PC-3 (cell line): ENCODE measurements at regions not wholly inside any gene's neighbourhood (a gene's known extent, or its start where the extent isn't known, plus 50 kb on each side); places are given as distances from the start of the nearest gene placed in this dataset.

Experiments used
- ATAC-seq: fragments of 200-7000 bp; cut with Tn5 transposase; 2 replicates; pipeline ENCODE4 v1.9.1; 2020; ENCODE audit warnings: mild to moderate bottlenecking, moderate library complexity
- BruUV-seq: library from RNA; stranded (reverse); fragments of 400-500 nt; replicated peaks from 2 replicates; lab custom pipeline; 2021; lab: Mats Ljungman, UMichigan
- CTCF ChIA-PET: fragments of 300-600 bp; sonication (Branson Sonifier 250); formaldehyde crosslinking; loops from one replicate; lab custom pipeline; 2022; ENCODE audit warnings: antibody characterized with exemption; lab: Charles Lee
- POLR2A ChIA-PET: fragments of 300-600 bp; sonication (Branson Sonifier 250); formaldehyde crosslinking; loops from one replicate; lab custom pipeline; 2022; ENCODE audit warnings: antibody characterized with exemption; ENCODE audit not compliant: unreplicated experiment; lab: Charles Lee
- DNase-seq: peaks from one replicate; pipeline ENCODE4 v3.0.0-alpha.2; 2015
- H2AFZ ChIP-seq: fragments of 300-600 bp; sonication (generic); 2 replicates; pipeline ENCODE4 v1.6.0; 2016; ENCODE audit warnings: antibody characterized with exemption, low read length
- H3F3A ChIP-seq: fragments of 300-600 bp; sonication (generic); one replicate; pipeline ENCODE4 v1.6.0; 2017; ENCODE audit warnings: antibody characterized with exemption, low read length, control low read depth, mild to moderate bottlenecking; ENCODE audit not compliant: unreplicated experiment
- H3K27ac ChIP-seq: fragments of 300-600 bp; sonication (generic); 2 replicates; pipeline ENCODE4 v1.5.1; 2016; ENCODE audit warnings: mild to moderate bottlenecking, low read length
- H3K27me3 ChIP-seq: fragments of 300-600 bp; sonication (generic); 2 replicates; pipeline ENCODE4 v1.6.1; 2016; ENCODE audit warnings: low read length, mixed read lengths
- H3K36me3 ChIP-seq: fragments of 300-600 bp; sonication (generic); 2 replicates; pipeline ENCODE4 v1.6.1; 2016; ENCODE audit warnings: low read depth, mixed run types, low read length, mixed read lengths
- H3K4me1 ChIP-seq: fragments of 300-600 bp; sonication (generic); 2 replicates; pipeline ENCODE4 v1.5.1; 2016; ENCODE audit warnings: low read length; ENCODE audit not compliant: insufficient read depth
- H3K4me2 ChIP-seq: fragments of 300-600 bp; sonication (generic); 2 replicates; pipeline ENCODE4 v1.6.0; 2016; ENCODE audit warnings: low read length
- H3K4me3 ChIP-seq: fragments of 300-600 bp; sonication (generic); 2 replicates; pipeline ENCODE4 v1.5.1; 2016; ENCODE audit warnings: mild to moderate bottlenecking, low read length, mixed read lengths
- H3K79me2 ChIP-seq: fragments of 300-600 bp; sonication (generic); 2 replicates; pipeline ENCODE4 v1.6.1; 2017; ENCODE audit warnings: low read length, mixed read lengths
- H3K9ac ChIP-seq: fragments of 300-600 bp; sonication (generic); 2 replicates; pipeline ENCODE4 v1.6.0; 2016; ENCODE audit warnings: mild to moderate bottlenecking, low read length
- H3K9me2 ChIP-seq: fragments of 300-600 bp; sonication (generic); replicated peaks from 2 replicates; pipeline ENCODE4 v1.6.1; 2016; ENCODE audit warnings: mixed run types, low read length, mixed read lengths
- H3K9me3 ChIP-seq: fragments of 300-600 bp; sonication (generic); 2 replicates; pipeline ENCODE4 v1.6.1; 2016; ENCODE audit warnings: low read length, mixed read lengths
- H4K20me1 ChIP-seq: fragments of 300-600 bp; sonication (generic); 2 replicates; pipeline ENCODE4 v1.6.1; 2016; ENCODE audit warnings: low read length, mixed read lengths
- EZH2 ChIP-seq: fragments of 300-600 bp; sonication (generic); IDR thresholded peaks from one replicate; pipeline ENCODE4 v1.6.1; 2017; ENCODE audit warnings: antibody characterized with exemption, mild to moderate bottlenecking, low read length; ENCODE audit not compliant: unreplicated experiment
- EZH2phosphoT487 ChIP-seq: fragments of 300-600 bp; sonication (generic); IDR thresholded peaks from 2 replicates; pipeline ENCODE4 v1.6.1; 2018; ENCODE audit warnings: mild to moderate bottlenecking, antibody characterized with exemption, low read length, borderline replicate concordance
- intact Hi-C: fragments of 100-400 bp; cut with micrococcal nuclease; formaldehyde crosslinking; loops from 2 replicates; pipeline ENCODE4 v1.9.0; 2023
- TF ChIP-seq, protein P1 (sequence below): fragments of 300-600 bp; sonication (generic); conservative IDR thresholded peaks from 2 replicates; pipeline ENCODE4 v1.5.1; 2017; ENCODE audit warnings: antibody characterized with exemption, low read depth, mild to moderate bottlenecking, low read length

DNA sequence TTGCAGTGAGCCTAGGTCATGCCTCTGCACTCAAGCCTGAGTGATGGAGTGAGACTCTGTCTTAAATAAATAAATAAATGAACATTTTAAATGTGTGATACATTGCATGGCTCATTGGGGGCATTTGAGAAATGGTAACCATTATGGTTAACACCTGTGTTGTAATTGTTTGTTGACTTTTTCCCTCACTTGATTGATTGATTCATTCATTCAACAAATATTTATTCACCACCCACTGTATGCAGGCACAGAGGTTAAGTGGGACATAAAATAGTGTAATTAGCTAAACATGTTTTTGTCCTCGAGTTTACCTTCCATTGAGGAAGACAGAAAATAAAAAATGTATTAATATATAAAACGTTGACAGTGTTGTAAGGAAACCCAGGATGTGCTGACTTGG is 127.1 kb upstream of the ANKRD28 start:
- no peaks in the 10 kb centered on the region for H3K36me3 ChIP-seq
- H3K4me2 ChIP-seq: no peak overlapping the region
- H3K9me3 ChIP-seq: no peaks in the 10 kb centered on the region
- ATAC-seq (no peak), DNase-seq (no peak)
- H3K27ac ChIP-seq: no peak overlapping the region
- no peaks in the 10 kb centered on the region for H3K79me2 ChIP-seq
- no peak for TF ChIP-seq EZH2phosphoT487
- no peak for TF ChIP-seq EZH2
- TF ChIP-seq, protein P1, sequence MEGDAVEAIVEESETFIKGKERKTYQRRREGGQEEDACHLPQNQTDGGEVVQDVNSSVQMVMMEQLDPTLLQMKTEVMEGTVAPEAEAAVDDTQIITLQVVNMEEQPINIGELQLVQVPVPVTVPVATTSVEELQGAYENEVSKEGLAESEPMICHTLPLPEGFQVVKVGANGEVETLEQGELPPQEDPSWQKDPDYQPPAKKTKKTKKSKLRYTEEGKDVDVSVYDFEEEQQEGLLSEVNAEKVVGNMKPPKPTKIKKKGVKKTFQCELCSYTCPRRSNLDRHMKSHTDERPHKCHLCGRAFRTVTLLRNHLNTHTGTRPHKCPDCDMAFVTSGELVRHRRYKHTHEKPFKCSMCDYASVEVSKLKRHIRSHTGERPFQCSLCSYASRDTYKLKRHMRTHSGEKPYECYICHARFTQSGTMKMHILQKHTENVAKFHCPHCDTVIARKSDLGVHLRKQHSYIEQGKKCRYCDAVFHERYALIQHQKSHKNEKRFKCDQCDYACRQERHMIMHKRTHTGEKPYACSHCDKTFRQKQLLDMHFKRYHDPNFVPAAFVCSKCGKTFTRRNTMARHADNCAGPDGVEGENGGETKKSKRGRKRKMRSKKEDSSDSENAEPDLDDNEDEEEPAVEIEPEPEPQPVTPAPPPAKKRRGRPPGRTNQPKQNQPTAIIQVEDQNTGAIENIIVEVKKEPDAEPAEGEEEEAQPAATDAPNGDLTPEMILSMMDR: no peak
- no peaks in the 10 kb centered on the region for H3K4me1 ChIP-seq
- CTCF ChIA-PET: no interaction called here
- no peak overlapping the region for H3K4me3 ChIP-seq
- no peaks in the 10 kb centered on the region for H3K27me3 ChIP-seq
- no peak overlapping the region for H2AFZ ChIP-seq
- intact Hi-C loops: no loop called here
- no peak overlapping the region for H3K9ac ChIP-seq
- no peaks in the 10 kb centered on the region for H3K9me2 ChIP-seq
- POLR2A ChIA-PET: no interaction called here
- H4K20me1 ChIP-seq: no peaks in the 10 kb centered on the region
- BruUV-seq: no TSS peak
- H3F3A ChIP-seq: no peaks in the 10 kb centered on the region

DNA sequence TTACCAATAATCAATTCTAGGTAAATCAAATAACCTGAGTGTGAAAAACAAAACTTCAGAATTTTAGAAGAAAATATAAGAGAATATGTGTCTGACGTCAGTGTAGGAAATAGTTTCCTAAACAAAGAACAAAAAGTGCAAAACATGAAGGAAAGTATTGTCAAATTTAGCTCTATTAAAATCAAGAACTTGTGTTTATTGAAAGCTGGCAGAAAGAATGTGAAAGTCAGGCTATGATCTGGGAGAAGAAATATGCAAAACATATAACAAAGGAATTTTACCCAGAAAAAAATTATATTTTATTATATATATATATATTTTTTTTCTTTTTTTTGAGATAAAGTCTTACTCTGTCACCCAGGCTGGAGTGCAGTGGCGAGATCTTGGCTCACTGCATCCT is 129.1 kb upstream of the ANKRD28 start:
- Histone ChIP-seq H3K79me2 (no peaks in the 10 kb centered on the region), H4K20me1 (no peaks in the 10 kb centered on the region), H3K4me2 (no peak overlapping the region), H3K9me3 (no peaks in the 10 kb centered on the region), H3K9me2 (no peaks in the 10 kb centered on the region), H3K9ac (no peak overlapping the region), H3K27ac (no peak overlapping the region), H3F3A (no peaks in the 10 kb centered on the region), H2AFZ (no peak overlapping the region), H3K4me1 (no peaks in the 10 kb centered on the region), H3K4me3 (no peak overlapping the region), H3K36me3 (no peaks in the 10 kb centered on the region), H3K27me3 (no peaks in the 10 kb centered on the region)
- TF ChIP-seq, protein P1: no peak
- TF ChIP-seq EZH2phosphoT487 (no peak), EZH2 (no peak)
- CTCF ChIA-PET: no interaction called here
- DNase-seq: no peak
- intact Hi-C loops: no loop called here
- POLR2A ChIA-PET: no interaction called here
- ATAC-seq: no peak
- no TSS peak for BruUV-seq

DNA sequence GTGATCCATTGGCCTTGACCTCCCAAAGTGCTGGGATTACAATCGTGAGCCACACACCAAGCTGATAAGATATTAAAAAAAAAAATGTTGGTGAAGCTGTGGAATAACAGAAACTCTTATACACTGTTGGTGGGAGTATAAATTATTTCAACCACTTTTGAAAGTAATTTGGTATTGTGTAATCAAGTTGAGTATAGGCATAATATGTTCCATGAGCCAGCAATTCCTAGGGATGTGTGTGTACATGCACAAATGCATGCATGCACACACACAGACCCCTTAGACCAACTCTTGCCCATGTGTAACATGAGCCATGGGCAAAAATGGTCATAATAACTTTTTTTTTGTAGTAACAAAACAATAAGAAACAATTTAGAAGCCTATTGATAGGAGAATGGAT is 130.2 kb upstream of the ANKRD28 start:
- no peak for TF ChIP-seq EZH2phosphoT487
- TF ChIP-seq, protein P1: no peak
- TF ChIP-seq EZH2: no peak
- Histone ChIP-seq H3K9me3 (no peaks in the 10 kb centered on the region), H3K79me2 (no peaks in the 10 kb centered on the region), H3K4me3 (no peak overlapping the region), H4K20me1 (no peaks in the 10 kb centered on the region), H3F3A (no peaks in the 10 kb centered on the region), H3K9me2 (no peaks in the 10 kb centered on the region), H3K4me1 (no peaks in the 10 kb centered on the region), H3K4me2 (no peak overlapping the region), H3K27ac (no peak overlapping the region), H3K9ac (no peak overlapping the region), H3K36me3 (no peaks in the 10 kb centered on the region), H3K27me3 (no peaks in the 10 kb centered on the region), H2AFZ (no peak overlapping the region)
- ATAC-seq (no peak), DNase-seq (no peak)
- intact Hi-C loops: no loop called here
- BruUV-seq: no TSS peak
- CTCF ChIA-PET: no interaction called here
- POLR2A ChIA-PET: no interaction called here
